ENCODE measurements at regions not wholly inside any gene's neighbourhood (a gene's known extent, or its start where the extent isn't known, plus 50 kb on each side); places are given as distances from the start of the nearest gene placed in this dataset.
"Not testable (repeated sequence)": the region's sequence is repeated elsewhere in the genome, so short reads cannot be mapped to it uniquely, and the experiment has no call there.

DNA sequence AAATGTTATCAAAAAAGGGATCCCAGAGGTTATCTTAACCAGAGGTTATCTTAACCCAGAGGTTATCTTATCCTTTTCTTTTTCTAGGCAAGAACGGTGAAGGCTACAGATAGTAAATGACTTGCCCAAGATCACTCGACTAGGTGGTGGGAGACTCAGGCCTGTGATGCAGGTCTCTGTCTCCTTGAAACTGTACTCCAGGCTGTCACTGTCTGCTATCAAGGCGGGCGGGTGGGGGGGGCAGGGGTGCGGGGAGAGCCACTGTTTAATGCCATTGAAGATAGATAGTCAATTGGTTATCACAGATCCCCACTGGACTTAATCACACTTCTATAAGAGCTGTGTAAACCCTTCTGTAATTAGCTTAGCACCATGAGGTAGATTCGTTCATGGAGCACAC is 315.9 kb upstream of the TCF4 start:
- no peaks in the 10 kb centered on the region for H3K36me3 ChIP-seq (ENCODE audit: control insufficient read depth in 2 of 2, insufficient read depth in 2 of 2, low read length in 2 of 2)
- no peak overlapping the region for H3K4me3 ChIP-seq (ENCODE audit: low read length in 2 of 2)
- no peaks in the 10 kb centered on the region for H3K9me3 ChIP-seq (ENCODE audit: control insufficient read depth in 2 of 2, low read length in 2 of 2)
- no peaks in the 10 kb centered on the region for H3K27me3 ChIP-seq (ENCODE audit: control insufficient read depth in 2 of 2, insufficient read depth in 2 of 2, low read length in 2 of 2)
- H3K27ac ChIP-seq (ENCODE audit: low read depth in 2 of 2, low read length in 2 of 2): no peak overlapping the region
- H3K4me1 ChIP-seq (ENCODE audit: control insufficient read depth in 2 of 2, insufficient read depth in 2 of 2, low read length in 2 of 2): no peaks in the 10 kb centered on the region
- no peak overlapping the region for H3K9ac ChIP-seq (ENCODE audit: low read depth in 1 of 2, low read length in 2 of 2)

DNA sequence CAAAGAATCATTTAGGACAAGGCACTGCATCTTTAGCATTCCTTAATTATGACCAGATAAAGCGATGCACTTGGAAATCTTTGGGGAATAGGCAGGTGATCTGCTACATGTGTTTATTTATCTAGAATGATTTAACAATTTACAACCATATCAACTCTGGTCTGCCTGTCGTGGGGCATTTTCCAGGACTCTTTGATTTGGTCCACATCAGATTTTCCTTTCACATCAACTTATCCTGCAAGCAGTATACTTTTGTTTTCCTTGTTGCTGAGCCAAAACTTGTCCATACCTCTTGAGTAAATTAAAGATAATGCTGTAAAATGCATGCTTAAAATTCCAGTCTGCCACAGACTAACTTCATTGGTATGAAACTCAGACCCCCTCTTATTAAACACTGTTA is 312.4 kb upstream of the TCF4 start:
- H3K36me3 ChIP-seq (ENCODE audit: control insufficient read depth in 2 of 2, insufficient read depth in 2 of 2, low read length in 2 of 2): no peaks in the 10 kb centered on the region
- no peaks in the 10 kb centered on the region for H3K27me3 ChIP-seq (ENCODE audit: control insufficient read depth in 2 of 2, insufficient read depth in 2 of 2, low read length in 2 of 2)
- no peaks in the 10 kb centered on the region for H3K4me1 ChIP-seq (ENCODE audit: control insufficient read depth in 2 of 2, insufficient read depth in 2 of 2, low read length in 2 of 2)
- no peaks in the 10 kb centered on the region for H3K9me3 ChIP-seq (ENCODE audit: control insufficient read depth in 2 of 2, low read length in 2 of 2)
- no peak overlapping the region for H3K27ac ChIP-seq (ENCODE audit: low read depth in 2 of 2, low read length in 2 of 2)
- H3K9ac ChIP-seq (ENCODE audit: low read depth in 1 of 2, low read length in 2 of 2): no peak overlapping the region
- no peak overlapping the region for H3K4me3 ChIP-seq (ENCODE audit: low read length in 2 of 2)

DNA sequence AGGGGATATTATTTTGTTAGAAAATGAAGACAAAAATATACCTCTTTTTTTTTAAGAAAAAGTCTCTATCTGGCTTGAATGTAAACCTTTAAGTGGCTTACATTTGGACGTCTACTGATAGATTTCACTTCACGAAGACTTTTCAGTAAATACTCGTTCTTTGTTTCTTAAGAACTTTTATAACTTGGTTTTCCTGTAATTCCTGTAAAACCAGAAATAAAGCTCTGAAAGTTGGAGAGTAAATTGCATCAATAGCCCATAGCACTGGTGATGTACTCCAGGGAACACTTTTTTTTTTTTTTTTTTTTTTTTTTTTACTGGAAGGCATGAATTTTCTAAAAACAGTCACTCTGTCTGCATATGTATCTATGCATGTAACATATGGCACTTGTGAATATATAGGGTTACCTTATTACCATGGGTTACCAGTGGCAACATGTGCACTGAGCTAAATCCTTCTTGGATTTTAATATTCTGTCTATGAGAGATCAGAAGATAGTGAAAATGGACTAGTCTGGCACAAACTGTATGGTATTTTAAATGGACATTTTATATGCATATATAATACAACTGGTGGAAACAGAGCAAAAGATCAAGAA is 309.2 kb upstream of the TCF4 start:
- Histone ChIP-seq H3K9ac (ENCODE audit: low read depth in 1 of 2, low read length in 2 of 2) (no peak overlapping the region), H3K4me1 (ENCODE audit: control insufficient read depth in 2 of 2, insufficient read depth in 2 of 2, low read length in 2 of 2) (no peaks in the 10 kb centered on the region), H3K4me3 (ENCODE audit: low read length in 2 of 2) (no peak overlapping the region), H3K27ac (ENCODE audit: low read depth in 2 of 2, low read length in 2 of 2) (no peak overlapping the region), H3K9me3 (ENCODE audit: control insufficient read depth in 2 of 2, low read length in 2 of 2) (no peaks in the 10 kb centered on the region), H3K36me3 (ENCODE audit: control insufficient read depth in 2 of 2, insufficient read depth in 2 of 2, low read length in 2 of 2) (no peaks in the 10 kb centered on the region), H3K27me3 (ENCODE audit: control insufficient read depth in 2 of 2, insufficient read depth in 2 of 2, low read length in 2 of 2) (no peaks in the 10 kb centered on the region)

DNA sequence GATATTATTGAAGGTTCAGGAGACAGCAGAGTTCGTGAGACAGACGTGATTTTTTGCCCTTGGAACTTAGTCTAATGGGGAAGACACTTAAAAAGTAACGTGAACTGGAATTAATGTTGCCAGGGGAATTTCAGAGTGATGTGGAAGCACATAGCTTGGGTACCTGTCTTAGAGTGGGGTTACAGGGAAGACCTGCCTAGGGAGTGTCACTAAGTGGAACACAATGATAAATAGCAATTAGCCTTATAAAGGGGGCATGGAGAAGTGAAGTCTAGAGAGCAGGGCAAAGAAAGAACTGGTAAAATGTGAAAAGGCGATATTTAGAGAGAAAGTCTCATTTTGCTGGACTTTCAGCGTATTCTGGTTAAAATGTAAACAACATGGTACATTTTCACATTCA is 306.0 kb upstream of the TCF4 start:
- Histone ChIP-seq H3K4me3 (ENCODE audit: low read length in 2 of 2) (no peak overlapping the region), H3K4me1 (ENCODE audit: control insufficient read depth in 2 of 2, insufficient read depth in 2 of 2, low read length in 2 of 2) (no peaks in the 10 kb centered on the region), H3K36me3 (ENCODE audit: control insufficient read depth in 2 of 2, insufficient read depth in 2 of 2, low read length in 2 of 2) (no peaks in the 10 kb centered on the region), H3K9ac (ENCODE audit: low read depth in 1 of 2, low read length in 2 of 2) (no peak overlapping the region), H3K27ac (ENCODE audit: low read depth in 2 of 2, low read length in 2 of 2) (no peak overlapping the region), H3K9me3 (ENCODE audit: control insufficient read depth in 2 of 2, low read length in 2 of 2) (no peaks in the 10 kb centered on the region), H3K27me3 (ENCODE audit: control insufficient read depth in 2 of 2, insufficient read depth in 2 of 2, low read length in 2 of 2) (no peaks in the 10 kb centered on the region)

DNA sequence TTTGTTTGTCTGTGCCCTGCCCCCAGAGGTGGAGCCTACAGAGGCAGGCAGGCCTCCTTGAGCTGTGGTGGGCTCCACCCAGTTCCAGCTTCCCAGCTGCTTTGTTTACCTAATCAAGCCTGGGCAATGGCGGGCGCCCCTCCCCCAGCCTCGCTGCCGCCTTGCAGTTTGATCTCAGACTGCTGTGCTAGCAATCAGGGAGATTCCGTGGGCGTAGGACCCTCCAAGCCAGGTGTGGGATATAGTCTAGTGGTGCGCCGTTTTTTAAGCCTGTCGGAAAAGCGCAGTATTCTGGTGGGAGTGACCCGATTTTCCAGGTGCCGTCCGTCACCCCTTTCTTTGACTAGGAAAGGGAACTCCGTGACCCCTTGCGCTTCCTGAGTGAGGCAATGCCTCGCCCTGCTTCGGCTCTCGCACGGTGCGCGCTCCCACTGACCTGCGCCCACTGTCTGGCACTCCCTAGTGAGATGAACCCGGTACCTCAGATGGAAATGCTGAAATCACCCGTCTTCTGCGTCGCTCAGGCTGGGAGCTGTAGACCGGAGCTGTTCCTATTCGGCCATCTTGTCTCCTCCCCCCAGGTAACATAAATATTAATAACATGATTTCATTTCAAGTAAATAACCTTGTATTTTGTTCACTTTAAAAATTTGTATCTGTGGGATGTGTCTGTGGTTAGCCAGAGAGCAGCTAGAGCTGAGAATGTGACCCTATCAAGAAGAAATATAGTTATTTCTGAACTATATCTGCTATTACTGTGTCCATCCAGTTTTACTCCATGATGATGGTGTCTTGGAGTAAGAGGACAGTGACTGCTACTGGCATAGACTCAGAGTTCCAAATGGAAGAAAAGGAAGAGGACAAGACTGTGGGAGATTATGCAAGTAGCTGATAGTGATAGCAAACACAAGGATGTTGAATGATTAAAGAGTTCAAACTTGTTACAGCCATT is 305.1 kb upstream of the TCF4 start:
- H3K9me3 ChIP-seq (ENCODE audit: control insufficient read depth in 2 of 2, low read length in 2 of 2); H3K9ac ChIP-seq (ENCODE audit: low read depth in 1 of 2, low read length in 2 of 2); H3K4me1 ChIP-seq (ENCODE audit: control insufficient read depth in 2 of 2, insufficient read depth in 2 of 2, low read length in 2 of 2); H3K27ac ChIP-seq (ENCODE audit: low read depth in 2 of 2, low read length in 2 of 2); H3K36me3 ChIP-seq (ENCODE audit: control insufficient read depth in 2 of 2, insufficient read depth in 2 of 2, low read length in 2 of 2); H3K4me3 ChIP-seq (ENCODE audit: low read length in 2 of 2); H3K27me3 ChIP-seq (ENCODE audit: control insufficient read depth in 2 of 2, insufficient read depth in 2 of 2, low read length in 2 of 2): not testable (repeated sequence)

GRCh38 chr18:55886886-55887285 is 298.9 kb upstream of the TCF4 start:
- no peak overlapping the region for H3K4me3 ChIP-seq (ENCODE audit: low read length in 2 of 2)

DNA sequence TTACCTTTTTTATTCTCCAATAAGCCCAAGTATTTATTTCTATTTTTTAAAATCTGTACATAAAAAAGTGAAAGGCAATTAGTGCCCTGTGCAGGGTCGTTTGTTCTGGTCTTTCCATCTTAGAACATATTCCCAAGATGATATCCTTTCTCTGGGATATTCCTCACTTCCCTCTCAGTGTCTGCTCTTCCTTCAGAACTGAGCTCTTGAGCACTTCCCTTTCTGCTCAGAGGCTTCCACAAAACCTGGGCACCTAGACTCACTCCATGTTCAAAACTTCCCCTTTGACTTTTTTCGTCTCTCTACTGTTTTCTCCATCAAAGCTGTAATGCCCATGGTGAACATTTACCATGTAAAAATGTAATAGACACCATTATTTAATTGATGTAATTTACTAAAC is 296.5 kb upstream of the TCF4 start:
- no peaks in the 10 kb centered on the region for H3K27me3 ChIP-seq (ENCODE audit: control insufficient read depth in 2 of 2, insufficient read depth in 2 of 2, low read length in 2 of 2)
- no peak overlapping the region for H3K27ac ChIP-seq (ENCODE audit: low read depth in 2 of 2, low read length in 2 of 2)
- H3K4me3 ChIP-seq (ENCODE audit: low read length in 2 of 2): no peak overlapping the region
- no peak overlapping the region for H3K9ac ChIP-seq (ENCODE audit: low read depth in 1 of 2, low read length in 2 of 2)
- no peaks in the 10 kb centered on the region for H3K36me3 ChIP-seq (ENCODE audit: control insufficient read depth in 2 of 2, insufficient read depth in 2 of 2, low read length in 2 of 2)
- H3K4me1 ChIP-seq (ENCODE audit: control insufficient read depth in 2 of 2, insufficient read depth in 2 of 2, low read length in 2 of 2): no peaks in the 10 kb centered on the region
- peaks cover 0 to 6% of the 10 kb centered on the region in 2 donors for H3K9me3 ChIP-seq (ENCODE audit: control insufficient read depth in 2 of 2, low read length in 2 of 2)

More at GRCh38 chr18:55886886-55887285, 298.9 kb upstream of the TCF4 start:
- no peak overlapping the region for H3K27ac ChIP-seq (ENCODE audit: low read depth in 2 of 2, low read length in 2 of 2)
- H3K4me1 ChIP-seq (ENCODE audit: control insufficient read depth in 2 of 2, insufficient read depth in 2 of 2, low read length in 2 of 2): no peaks in the 10 kb centered on the region
- no peaks in the 10 kb centered on the region for H3K27me3 ChIP-seq (ENCODE audit: control insufficient read depth in 2 of 2, insufficient read depth in 2 of 2, low read length in 2 of 2)
- no peak overlapping the region for H3K9ac ChIP-seq (ENCODE audit: low read depth in 1 of 2, low read length in 2 of 2)
- H3K9me3 ChIP-seq (ENCODE audit: control insufficient read depth in 2 of 2, low read length in 2 of 2): peaks cover 0 to 6% of the 10 kb centered on the region in 2 donors
- no peaks in the 10 kb centered on the region for H3K36me3 ChIP-seq (ENCODE audit: control insufficient read depth in 2 of 2, insufficient read depth in 2 of 2, low read length in 2 of 2)

- peaks cover 0 to 6% of the 10 kb centered on the region in 2 donors for H3K9me3 ChIP-seq (ENCODE audit: control insufficient read depth in 2 of 2, low read length in 2 of 2)
- no peak overlapping the region for H3K9ac ChIP-seq (ENCODE audit: low read depth in 1 of 2, low read length in 2 of 2)
- no peaks in the 10 kb centered on the region for H3K27me3 ChIP-seq (ENCODE audit: control insufficient read depth in 2 of 2, insufficient read depth in 2 of 2, low read length in 2 of 2)
- H3K4me3 ChIP-seq (ENCODE audit: low read length in 2 of 2): no peak overlapping the region
- H3K36me3 ChIP-seq (ENCODE audit: control insufficient read depth in 2 of 2, insufficient read depth in 2 of 2, low read length in 2 of 2): no peaks in the 10 kb centered on the region
- no peaks in the 10 kb centered on the region for H3K4me1 ChIP-seq (ENCODE audit: control insufficient read depth in 2 of 2, insufficient read depth in 2 of 2, low read length in 2 of 2)
- H3K27ac ChIP-seq (ENCODE audit: low read depth in 2 of 2, low read length in 2 of 2): no peak overlapping the region
Observed at GRCh38 chr18:55880617-55881016, 292.6 kb upstream of the TCF4 start.

DNA sequence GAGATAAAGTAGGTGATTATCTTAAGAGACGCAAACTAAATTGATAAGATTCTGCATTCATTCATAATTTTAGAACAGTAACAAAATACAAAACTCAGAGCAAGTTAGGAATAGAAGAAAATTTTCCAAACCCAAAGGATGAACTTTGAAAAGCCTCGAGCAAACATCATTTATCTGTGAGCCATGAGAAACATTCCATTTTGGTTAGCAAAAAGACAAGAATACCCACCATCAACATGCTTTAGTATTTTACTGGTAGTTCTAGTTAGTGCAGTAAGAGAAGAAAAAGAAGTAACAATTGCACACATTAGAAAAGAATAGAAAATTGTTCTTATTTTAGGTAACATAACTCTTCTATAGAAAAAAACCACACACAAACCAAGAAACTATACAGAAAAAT is 291.3 kb upstream of the TCF4 start:
- Histone ChIP-seq H3K27ac (ENCODE audit: low read depth in 2 of 2, low read length in 2 of 2) (no peak overlapping the region), H3K4me1 (ENCODE audit: control insufficient read depth in 2 of 2, insufficient read depth in 2 of 2, low read length in 2 of 2) (no peaks in the 10 kb centered on the region), H3K9me3 (ENCODE audit: control insufficient read depth in 2 of 2, low read length in 2 of 2) (peaks cover 0 to 6% of the 10 kb centered on the region in 2 donors), H3K4me3 (ENCODE audit: low read length in 2 of 2) (no peak overlapping the region), H3K9ac (ENCODE audit: low read depth in 1 of 2, low read length in 2 of 2) (no peak overlapping the region), H3K27me3 (ENCODE audit: control insufficient read depth in 2 of 2, insufficient read depth in 2 of 2, low read length in 2 of 2) (no peaks in the 10 kb centered on the region), H3K36me3 (ENCODE audit: control insufficient read depth in 2 of 2, insufficient read depth in 2 of 2, low read length in 2 of 2) (no peaks in the 10 kb centered on the region)

- Histone ChIP-seq H3K4me3 (ENCODE audit: low read length in 2 of 2) (no peak overlapping the region), H3K27me3 (ENCODE audit: control insufficient read depth in 2 of 2, insufficient read depth in 2 of 2, low read length in 2 of 2) (no peaks in the 10 kb centered on the region), H3K9me3 (ENCODE audit: control insufficient read depth in 2 of 2, low read length in 2 of 2) (peaks cover 0 to 6% of the 10 kb centered on the region in 2 donors), H3K9ac (ENCODE audit: low read depth in 1 of 2, low read length in 2 of 2) (no peak overlapping the region), H3K27ac (ENCODE audit: low read depth in 2 of 2, low read length in 2 of 2) (no peak overlapping the region), H3K36me3 (ENCODE audit: control insufficient read depth in 2 of 2, insufficient read depth in 2 of 2, low read length in 2 of 2) (no peaks in the 10 kb centered on the region), H3K4me1 (ENCODE audit: control insufficient read depth in 2 of 2, insufficient read depth in 2 of 2, low read length in 2 of 2) (no peaks in the 10 kb centered on the region)
Observed at GRCh38 chr18:55878224-55878623, 290.2 kb upstream of the TCF4 start.
